GM21360 (cell line): ENCODE measurements at regions not wholly inside any gene's neighbourhood (a gene's known extent, or its start where the extent isn't known, plus 50 kb on each side); places are given as distances from the start of the nearest gene placed in this dataset.

Experiments
- ATAC-seq: cut with Tn5 transposase; IDR thresholded peaks from one replicate; pipeline ENCODE4 v1.9.1; 2021; ENCODE audit warnings: mild to moderate bottlenecking, moderate library complexity; ENCODE audit not compliant: unreplicated experiment

DNA sequence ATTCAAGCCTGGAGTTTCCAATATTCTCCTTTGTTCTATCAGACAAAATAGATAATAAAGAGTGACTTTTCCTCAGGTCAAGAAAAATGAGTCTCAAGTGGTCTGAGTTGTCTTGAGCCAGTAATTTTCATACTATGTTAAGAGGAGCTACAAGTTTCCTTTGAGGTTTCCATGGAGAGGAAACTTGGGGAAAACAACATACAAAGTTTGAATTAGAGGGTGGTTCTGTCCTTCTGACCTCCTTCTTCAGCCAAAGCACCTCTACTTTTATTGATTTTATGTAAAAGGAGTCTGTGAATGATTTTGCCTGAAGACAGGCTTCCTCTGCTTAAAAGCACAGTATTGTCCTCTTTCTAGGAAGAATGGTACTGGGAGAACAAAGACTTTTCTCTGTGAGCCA is 497.2 kb upstream of the PKN2 start:
- ATAC-seq = no peak

DNA sequence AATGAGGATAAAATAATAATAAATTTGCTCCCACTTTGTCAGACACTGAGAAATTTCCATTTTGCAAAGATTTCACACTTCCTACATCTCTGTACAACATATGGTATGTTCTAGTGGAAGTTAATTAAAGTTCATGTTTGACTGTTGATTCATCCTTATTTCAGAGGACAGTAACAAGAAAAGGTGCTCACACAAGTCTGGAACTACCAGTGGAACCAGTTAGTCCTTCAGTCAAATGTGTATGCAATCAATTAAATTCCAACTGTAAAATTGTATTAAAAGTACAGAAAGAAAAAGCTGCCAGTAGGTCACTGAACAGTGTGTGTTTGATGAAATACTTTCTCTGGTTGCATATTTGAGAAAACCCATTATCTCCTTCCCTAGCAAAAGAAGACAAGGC is 496.0 kb upstream of the PKN2 start:
- ATAC-seq = no peak

DNA sequence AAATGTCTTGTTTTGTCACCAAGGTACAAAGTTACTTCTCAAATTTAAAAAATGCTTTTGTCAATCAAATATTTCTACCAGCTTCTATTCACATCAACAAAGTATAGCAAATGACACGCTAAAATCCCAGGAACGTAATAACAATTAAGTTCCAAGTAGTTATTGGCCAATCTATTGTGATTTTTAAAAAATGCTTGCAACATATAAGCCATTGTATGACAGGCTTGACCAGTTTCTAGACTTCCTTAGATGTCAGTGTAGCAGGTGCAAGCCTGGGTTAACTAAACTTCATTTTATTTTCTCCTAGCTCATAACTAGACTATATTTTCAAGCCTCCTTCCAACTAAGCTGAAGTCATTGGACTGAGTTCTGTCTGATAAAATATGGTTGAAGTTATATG is 494.5 kb upstream of the PKN2 start:
- no peak for ATAC-seq

DNA sequence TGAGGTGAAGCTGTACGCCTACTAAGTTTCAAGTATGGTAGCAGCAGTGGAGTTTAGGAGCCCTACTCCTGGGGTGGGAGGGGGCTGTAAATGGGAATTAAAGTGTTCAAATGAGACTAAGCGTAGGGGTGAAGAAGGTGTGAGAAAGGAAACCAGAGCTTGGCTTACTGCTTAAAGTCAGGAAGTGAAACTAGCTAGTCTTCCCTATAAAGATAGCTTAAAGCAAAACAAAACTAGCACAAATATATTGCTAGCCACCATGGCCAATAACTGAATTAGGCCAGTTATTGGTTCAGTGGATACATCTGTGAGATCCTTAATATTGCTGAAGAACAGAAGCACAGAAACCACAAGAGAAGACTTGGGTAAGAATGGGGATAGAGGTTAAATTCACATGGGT is 492.2 kb upstream of the PKN2 start:
- peak; percentile 94 for ATAC-seq

DNA sequence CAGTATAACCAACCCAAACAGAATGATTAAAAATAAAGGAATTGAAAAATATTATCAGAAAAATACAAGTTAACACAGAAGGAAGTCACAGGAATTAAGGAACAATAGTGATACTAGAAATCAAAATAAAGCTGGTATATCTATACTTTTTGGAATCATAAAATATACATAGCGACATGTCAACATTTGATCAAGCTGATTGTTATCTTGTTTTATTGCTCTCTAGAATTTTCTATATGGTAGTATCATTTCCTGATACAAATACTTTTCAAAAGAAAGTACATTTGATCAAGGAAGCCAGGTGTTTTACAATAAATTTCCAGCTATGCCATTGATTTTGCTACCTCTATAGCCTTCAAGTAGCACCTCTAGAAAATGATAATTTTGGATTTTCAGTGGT is 489.5 kb upstream of the PKN2 start:
- ATAC-seq = no peak

DNA sequence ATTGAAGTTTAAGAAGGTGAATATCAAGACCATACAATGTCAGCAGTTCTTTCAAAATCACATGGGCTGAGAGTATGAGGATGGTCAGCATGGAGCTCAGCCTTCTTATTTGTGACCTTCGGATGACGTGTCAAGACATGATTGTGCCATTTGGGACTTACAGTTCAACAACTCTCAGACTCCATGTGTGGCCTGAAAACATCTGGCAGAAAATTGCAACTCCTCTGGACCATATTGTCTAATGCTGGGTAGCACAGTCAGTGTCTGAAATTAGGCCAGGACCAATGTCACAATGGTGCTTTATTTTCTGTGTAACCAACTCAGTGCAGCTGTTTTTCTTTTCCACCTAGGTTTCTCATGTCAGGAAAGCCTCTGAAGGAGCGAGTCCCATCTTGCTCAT is 483.5 kb upstream of the PKN2 start:
- ATAC-seq = no peak

DNA sequence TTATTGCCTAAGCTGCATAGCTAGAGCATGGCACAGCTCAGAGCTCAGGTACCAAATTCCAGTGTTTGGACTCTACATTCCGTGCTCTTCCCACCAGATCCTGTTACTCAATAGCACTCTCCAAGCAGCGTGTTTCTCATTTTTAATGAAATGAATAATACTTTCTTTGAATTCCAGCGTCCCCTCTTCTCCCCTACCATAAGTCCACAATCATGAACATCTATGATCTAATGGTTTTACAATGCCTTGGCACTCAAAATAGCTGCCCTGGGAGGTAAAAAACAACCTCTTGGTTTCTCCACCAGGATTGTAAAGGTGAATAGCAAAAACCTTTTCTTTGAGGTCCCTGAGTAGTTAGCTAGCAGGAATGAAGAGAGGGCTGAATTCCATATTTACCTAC is 480.0 kb upstream of the PKN2 start:
- no peak for ATAC-seq

DNA sequence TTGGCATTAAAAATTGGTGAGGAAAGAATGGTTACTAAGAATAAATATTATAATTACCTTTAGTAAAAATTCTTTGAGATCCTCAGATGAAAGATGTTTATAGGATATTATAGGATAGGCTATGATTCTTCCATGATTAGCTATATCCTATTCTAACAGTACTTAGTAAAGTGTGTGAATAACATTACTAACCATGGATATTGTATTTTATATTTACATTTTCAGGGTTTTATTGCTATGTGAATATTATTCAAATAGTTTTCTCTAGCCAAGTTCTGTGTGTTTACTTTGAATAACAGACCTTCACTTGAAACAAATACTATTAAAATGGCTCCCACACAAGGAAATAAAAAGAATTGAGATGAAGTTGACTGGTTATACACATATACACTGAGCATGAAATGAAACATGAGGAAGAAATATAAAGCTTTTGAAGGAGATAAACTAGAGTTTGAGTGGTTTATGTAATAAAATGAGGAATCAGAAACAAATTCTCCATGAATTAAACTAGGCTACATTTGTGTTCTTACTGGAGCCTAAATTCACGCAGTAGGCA is 479.4 kb upstream of the PKN2 start:
- no peak for ATAC-seq

DNA sequence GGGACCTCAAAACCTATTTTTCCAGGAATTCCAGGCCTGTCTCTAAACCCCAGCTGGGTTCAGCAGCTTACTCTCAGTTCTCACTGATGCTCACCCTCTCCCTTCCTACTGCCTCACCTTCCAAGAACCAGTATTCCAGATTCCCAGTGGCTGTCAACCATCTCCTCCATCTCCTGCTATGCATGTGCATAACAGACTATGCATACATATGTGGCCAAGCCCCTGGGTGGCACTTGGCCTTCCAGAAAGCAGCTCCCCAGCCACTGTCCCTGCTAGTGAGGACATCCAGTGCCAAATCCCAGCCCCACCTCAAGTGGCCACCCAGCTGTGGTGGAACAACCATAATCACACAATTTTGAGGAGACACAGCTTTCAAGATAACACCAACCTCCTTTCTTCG is 475.7 kb upstream of the PKN2 start:
- ATAC-seq = no peak

DNA sequence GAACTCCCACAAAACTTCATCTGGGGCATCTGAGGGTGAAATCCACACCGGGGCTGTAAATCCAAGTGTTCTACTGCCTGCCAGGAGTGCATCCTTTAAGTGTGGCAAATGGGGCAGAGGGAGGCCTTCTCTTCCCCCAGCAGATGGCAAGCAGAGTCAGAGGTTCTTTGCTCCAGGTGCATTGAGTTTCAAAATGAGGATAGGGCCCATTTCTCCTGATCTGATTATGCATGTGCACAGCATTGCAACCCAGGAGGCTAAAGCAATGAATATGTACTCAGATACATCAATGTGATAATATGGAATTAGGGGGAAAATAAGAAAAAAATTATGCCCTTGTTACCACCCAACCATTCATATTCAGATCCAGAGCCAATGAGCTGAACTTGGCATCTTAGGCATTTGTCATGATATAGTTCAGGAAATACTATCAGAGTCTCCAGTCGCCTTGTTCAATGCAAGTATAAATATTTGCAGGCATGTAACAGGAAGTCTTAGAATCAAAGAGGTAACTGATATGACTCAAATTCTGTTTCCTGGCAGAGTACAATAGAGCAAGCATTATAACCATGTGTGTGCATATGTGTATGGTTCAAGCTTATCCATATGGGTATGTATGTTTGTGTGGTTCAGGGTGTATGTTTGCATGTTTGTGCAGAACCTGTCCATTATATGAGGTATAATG is 473.8 kb upstream of the PKN2 start:
- no peak for ATAC-seq

DNA sequence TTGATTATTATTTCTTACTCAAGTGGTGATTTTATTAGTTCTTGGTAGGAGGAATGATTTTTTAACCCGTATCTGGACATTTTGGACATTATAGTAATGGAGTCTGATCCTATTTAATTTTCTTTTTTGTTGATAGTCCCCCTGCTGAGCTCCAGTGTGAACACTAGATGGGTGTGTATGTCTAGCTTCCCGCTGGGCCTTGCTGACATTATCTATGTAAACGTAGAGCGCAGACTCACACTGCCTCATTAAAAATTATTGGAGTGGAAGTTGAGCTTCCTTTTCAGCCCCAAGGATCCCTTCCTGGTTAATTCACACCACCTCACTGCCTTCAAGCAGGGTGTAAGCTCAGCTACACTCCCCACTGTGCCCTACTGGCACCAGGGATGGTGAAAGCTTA is 467.6 kb upstream of the PKN2 start:
- no peak for ATAC-seq

DNA sequence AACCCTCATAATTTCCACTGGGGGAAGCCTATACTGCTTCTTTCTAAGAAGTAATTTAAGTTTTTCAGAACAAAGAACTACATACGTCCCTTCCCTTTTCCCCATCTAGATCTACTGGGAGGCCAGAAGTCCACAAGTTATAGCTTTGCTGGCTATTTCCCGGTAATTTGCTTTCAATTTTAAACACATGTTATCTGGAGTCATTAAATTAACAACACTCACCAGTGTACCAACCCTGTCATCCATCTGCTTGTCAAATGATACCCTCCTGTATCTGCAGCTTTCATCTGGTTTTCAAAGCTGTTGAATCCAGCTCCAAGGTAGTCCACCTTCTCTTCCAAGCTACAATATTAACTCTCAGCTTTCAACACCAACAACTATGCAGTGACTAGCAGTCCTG is 466.7 kb upstream of the PKN2 start:
- no peak for ATAC-seq

DNA sequence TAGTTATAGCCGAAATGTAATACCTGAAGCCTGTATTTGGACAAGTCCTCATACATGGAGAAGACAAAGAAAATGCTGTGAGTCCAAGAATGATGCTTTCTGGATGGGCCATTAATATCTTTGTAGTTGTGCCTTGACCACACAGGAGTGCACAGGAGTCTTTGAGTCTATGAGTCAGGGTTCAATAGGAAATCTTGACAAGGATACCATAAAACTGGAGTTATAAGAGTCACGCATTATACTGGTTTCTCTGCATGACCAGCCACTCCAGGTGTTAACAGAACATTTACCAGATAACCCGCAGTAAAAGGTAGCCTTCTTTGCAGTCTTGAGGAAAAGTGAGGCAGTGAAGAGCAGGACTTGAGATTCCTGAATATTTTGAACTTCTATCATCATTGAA is 464.6 kb upstream of the PKN2 start:
- ATAC-seq = no peak

DNA sequence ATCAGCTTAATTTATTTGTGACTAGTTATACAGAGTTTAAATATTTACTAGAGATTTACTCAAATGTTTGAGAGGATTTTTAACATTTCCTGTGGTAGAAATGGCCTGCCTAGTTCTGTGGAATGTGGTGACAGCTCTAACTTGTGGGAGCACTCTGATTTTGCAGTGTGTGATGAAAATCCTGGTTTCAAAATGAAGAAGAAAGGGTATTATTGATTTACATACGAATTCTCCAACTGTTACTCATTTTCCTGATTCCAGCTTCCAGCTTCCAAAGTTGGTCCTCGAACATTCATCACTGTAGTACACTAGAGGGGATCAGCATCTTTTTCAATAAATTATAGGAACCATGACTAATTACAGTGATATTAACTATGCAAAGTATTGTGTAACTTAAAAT is 462.7 kb upstream of the PKN2 start:
- no peak for ATAC-seq

DNA sequence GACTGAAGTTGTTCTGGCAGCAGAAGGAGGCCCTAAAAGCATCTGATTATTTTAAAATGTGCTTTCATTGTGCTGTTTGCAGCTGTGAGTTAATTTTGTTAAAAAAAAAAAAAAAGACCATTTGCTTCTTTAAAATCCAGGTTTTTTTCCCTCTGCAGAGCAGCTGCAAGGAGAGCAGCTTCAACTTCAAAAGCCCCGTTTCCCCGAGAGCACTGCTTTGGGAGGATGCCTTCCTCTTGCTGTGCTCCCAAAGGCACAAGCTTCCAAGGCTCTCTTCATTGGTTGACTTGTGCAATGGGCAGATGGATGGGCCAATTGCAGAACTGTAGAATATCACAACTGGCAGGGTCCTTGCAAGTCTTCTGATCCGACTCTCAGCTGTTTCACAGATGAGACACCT is 459.2 kb upstream of the PKN2 start:
- no peak for ATAC-seq

DNA sequence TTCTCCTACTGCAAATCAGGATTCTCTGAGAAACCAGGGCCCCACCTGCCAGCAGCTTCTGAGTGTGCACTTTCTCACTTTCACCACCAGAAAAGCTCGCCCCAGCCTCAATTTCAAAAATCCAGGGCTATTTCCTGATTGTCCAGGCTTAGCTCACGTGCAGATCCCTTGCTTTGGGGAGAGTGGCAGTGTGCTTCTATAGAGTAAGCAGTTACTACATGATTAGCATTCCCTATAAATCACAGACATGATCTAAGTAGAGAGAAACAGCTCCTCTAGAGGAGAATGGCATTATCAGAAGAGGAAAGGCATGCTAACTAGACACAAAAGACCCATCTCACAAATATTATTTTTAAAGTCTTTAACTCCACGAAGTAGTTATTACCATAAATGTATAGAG is 456.0 kb upstream of the PKN2 start:
- no peak for ATAC-seq

DNA sequence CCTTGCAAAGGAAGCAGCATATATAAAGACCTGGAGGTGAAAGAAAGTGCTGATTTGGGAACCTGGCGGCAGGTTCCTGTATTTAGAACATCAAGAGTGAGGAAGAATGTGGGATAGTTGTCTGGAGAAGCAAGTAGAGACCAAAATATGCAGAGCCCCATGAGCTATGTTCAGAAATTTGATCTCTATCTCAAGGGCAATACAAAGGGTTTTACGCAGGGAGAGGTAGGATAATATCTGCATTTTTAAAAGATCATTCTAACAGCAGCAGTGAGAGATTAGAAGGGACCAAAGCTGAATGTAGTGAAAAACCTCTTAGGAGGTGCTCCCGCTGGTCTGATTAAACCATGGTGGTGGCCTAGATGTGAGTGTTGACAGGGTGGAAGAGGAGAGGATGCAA is 453.9 kb upstream of the PKN2 start:
- ATAC-seq = no peak

DNA sequence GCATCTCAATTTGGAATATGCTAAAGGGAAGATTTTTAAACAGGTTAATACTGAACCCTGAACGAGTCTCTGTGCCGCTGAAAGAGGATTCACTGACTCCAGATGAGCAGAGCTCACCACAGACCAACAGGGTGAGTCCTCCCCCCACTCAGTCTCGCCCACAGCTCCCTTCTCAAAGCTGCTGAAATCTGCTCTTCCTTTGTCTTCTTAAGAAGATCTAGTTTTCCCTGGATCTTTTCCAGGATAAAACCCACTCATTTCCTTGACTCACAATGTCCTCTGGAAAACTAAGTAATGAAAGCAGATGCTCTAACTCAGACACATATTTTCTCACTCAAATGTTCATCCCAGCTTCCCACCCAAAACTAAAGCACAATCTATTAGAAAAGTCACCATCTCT is 447.0 kb upstream of the PKN2 start:
- no peak for ATAC-seq

DNA sequence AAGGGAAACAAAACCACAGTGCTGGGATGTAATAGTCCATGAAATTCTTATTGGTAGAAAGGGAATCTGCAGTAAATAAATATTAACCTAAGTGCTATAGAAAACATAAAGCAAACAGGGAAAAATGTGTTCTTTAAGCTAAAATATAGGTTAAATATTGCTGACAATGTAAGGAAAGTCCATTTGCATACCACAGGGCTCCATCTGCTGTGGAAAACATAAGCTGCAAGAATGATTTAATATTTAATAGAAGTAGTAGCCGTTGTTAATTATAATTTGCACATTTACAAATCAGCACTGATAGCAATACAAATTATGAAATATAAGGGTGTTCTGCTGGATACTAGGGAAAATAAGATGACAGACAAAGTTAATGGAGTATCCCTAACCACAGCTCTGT is 444.9 kb upstream of the PKN2 start:
- ATAC-seq = no peak

DNA sequence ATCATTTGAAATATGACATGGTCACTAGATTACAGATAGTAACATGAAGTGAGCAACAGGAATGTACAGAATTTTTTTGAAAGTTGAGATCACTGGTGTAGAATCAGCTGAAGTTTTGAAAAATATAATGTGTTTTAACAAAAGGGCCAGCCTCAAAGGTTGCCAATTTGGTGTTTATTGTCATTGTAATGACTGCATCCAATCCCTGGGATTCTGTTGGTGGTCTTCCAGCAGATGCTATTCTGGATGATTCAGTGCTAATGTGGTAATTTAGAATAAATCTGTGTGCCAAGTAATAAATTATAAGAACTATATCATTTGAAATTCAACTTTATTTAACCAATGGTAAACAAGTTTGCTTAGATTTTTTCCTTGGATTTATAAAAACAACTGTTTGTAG is 436.4 kb upstream of the PKN2 start:
- no peak for ATAC-seq

DNA sequence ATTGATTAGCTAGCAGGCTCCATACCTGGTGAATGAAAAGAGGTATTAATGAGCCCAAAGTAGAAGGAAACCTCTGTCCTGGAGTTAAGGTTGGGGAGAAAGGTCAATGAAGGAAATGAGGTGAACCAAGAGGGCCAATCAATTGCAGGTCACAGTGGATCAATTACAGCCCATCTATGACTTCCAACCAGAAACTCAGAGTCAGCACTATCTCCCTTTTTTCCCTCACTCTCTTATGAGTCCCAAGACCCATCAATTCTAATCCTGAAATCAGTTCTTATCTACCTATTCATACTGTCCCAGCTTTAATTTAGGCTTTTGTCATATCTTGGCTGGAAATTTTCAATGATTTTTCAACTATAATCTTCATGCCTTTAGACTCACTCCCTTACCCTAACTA is 433.2 kb upstream of the PKN2 start:
- ATAC-seq = no peak

DNA sequence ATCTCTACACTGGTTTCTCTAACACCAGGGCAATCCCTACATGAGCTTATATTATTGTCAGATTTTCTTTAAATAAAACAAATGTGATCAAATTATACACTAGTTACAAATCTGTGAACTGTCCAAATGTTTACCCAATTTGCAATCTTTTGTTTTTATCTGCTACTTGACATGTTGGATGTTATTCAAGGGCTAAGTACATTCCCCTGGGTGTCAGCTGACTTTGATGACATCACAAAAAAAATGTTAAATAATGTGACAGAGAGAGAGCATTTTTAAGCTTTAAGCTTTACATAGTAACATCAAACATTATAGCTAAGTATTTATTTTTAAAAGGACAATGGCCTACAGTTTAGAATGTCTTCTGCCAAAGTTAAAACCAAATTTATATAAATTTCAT is 431.3 kb upstream of the PKN2 start:
- ATAC-seq = no peak

DNA sequence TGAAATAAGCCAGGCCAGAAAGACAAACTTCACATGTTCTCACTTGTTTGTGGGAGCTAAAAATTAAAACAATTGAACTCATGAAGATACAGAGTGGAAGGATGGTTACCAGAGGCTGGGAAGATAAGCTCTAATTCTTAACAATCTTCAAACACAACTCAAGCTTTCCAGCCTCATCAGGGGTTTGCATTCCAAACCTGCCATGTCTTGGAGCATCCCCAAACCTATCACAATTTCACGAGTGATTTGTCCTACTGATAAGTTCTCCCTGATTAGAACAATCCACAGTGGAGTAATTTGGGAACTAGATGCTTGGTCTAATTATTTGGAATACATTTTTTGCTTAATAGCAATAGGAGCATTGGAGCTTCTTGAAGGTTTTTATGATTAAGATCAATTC is 418.5 kb upstream of the PKN2 start:
- ATAC-seq = no peak
